GM10266 (cell line): ENCODE measurements at regions not wholly inside any gene's neighbourhood (a gene's known extent, or its start where the extent isn't known, plus 50 kb on each side); places are given as distances from the start of the nearest gene placed in this dataset.
"Not testable (repeated sequence)": the region's sequence is repeated elsewhere in the genome, so short reads cannot be mapped to it uniquely, and the experiment has no call there.

ENCODE experiments used
- DNase-seq: peaks from one replicate; pipeline ENCODE4 v3.0.0; 2012; ENCODE audit errors: extremely low spot score
- CTCF ChIP-seq: IDR thresholded peaks from 2 replicates; pipeline ENCODE4 v1.5.1; 2012; ENCODE audit warnings: mild to moderate bottlenecking, low read depth; ENCODE audit not compliant: control insufficient read depth, insufficient read depth; ENCODE audit errors: missing control alignments

GRCh38 chr17:5758651-5759050 is 174.3 kb upstream of the NLRP1 start:
- TF ChIP-seq CTCF: no peak
- no peak for DNase-seq

DNA sequence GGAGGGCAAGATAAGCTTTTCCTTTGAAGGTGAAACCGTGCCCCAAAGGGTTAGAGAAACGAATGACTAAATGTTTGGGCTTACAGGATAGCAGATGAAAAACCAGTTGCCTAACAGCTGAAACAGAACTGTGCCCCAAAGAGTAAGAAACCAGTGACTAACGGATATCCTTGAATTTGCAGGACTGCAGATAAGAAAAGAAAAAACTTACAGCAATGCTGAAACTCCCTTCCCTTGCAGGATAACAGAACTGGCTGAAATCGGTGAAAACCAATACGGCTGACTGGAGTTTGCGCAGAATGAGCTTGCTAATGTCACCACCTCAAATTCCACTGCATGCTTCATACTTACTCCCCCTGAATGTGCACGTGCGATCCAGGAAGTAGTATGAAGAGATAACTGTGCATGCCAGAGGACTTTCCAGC is 175.2 kb upstream of the NLRP1 start:
- no peak for DNase-seq
- no peak for TF ChIP-seq CTCF

DNA sequence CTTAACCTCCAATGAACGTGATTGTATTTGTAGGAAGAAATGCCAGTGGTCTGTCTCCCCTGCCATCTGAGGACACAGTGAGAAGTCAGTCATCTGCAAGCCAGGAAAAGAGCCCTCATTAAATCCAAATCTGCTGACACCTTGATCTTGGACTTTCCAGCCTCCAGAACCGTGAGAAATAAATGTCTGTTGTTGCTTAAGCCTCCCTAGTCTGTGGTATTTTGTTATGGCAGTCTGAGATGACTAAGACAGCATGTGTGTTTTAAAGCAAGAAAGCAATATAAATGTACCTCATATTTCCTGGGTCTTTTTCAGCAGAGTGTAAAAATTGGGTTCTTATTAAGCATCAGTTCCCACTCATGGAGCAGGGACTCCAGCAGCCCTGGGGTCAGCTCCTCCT is 177.9 kb upstream of the NLRP1 start:
- TF ChIP-seq CTCF: no peak
- no peak for DNase-seq

DNA sequence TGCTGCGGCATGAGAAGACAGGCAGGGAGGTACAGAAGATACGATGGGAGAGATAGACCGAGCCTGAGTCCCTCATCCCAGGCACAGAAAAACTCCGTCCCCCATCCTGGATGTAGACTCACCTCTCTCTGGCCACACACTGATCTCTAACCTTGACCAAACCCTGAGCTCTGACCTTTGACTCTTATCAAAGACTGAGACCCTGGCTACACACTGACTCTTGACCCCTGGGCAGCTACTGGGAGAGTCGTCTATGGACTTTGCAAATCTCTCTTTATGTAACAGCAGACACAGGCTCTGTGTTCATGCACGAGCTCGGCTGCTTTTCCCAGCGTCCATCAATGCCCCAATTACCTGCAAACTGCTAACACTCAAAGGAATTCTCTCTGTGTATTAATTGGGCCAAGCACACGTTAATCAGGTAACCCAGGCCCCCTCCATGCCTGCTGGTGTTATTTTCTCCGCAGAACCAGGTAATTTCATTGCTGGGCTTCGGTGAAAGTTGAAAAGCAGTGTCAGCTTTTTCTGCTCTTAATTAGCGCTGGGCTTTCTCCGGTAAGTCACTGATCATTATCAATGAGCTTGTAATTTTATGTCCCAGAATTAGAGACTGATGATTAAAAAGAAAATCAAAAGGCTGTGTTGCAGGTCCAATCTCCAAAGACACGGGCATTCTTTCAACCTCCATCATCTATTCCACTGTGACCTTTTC is 179.4 kb upstream of the NLRP1 start:
- no peak for DNase-seq
- no peak for TF ChIP-seq CTCF

DNA sequence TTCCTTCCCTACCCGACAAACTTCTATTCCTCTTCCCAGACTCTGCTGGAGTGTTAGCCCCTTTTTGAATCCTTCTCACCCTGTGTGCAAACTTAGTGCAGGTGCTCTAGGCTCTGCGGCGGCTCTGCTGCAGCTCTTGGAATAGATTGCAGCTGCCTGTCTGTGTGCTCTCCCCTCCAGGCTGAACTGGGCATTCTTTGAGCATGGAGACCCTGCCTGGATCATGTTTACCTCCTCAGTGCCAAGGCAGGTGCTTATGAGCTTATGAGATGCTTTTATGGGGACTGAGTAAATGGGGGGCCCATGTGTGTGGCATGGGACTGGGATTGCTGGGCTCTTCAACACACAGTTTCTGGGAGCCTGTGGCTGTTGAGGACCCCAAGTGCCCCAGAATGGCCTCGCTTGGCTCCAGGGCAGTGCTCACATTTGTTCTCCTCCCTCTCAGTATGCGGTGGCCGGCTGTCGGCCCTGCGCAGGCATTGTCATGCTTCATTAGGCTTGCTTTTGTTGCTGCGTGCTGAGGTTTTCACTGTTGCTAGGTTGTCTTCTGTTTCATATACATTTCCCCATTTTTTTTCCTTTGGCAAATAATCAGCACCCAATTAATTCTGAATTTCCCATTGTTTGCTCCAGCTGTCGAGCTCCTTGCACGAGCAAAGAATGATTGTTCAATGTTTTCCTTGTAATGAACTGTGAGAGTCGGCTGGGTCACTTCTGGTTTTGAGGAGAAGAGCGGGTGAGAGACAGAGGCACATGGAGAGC is 185.5 kb upstream of the NLRP1 start:
- TF ChIP-seq CTCF: no peak
- no peak for DNase-seq

- no peak for DNase-seq
- TF ChIP-seq CTCF: no peak
These were observed 186.3 kb upstream of the NLRP1 start for GRCh38 chr17:5770441-5771270.

DNA sequence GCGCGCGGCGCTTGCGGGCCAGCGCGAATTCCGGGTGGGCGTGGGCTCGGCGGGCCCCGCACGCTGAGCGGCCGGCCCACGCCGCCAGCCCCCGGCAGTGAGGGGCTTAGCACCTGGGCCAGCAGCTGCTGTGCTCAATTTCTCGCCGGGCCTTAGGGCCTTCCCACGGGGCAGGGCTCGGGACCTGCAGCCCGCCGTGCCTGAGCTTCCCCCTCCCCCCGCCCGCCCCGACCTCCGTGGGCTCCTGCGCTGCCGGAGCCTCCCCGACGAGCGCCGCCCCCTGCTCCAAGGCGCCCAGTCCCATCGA is 186.9 kb upstream of the NLRP1 start:
- not testable (repeated sequence) for DNase-seq

GRCh38 chr17:5772017-5772416 is 187.7 kb upstream of the NLRP1 start:
- DNase-seq: not testable (repeated sequence)
